Activated CD8-positive, alpha-beta T cell treated with anti-CD3 and anti-CD28 coated beads for 36 hours (primary cell): ENCODE measurements at regions not wholly inside any gene's neighbourhood (a gene's known extent, or its start where the extent isn't known, plus 50 kb on each side); places are given as distances from the start of the nearest gene placed in this dataset.

Experiments used
- ATAC-seq: fragments of 200-7000 bp; cut with Tn5 transposase; one replicate; pipeline ENCODE4 v1.10.0; 2021; ENCODE audit warnings: mild to moderate bottlenecking, moderate library complexity
- CTCF ChIA-PET: fragments of 350-600 bp; sonication (Branson Sonifier 250); formaldehyde crosslinking; loops from one replicate; lab custom pipeline; 2021; ENCODE audit warnings: antibody characterized with exemption; lab: Charles Lee
- POLR2A ChIA-PET: fragments of 350-600 bp; sonication (Branson Sonifier 250); formaldehyde crosslinking; loops from one replicate; lab custom pipeline; 2021; ENCODE audit warnings: antibody characterized with exemption; lab: Charles Lee
- DNase-seq: peaks from one replicate; pipeline ENCODE4 v3.0.0-alpha.2; 2020
- H3K27ac Mint-ChIP-seq: one replicate; pipeline ENCODE4 v1.8.0; 2021; ENCODE audit warnings: mild to moderate bottlenecking, mixed read lengths
- H3K27me3 Mint-ChIP-seq: one replicate; pipeline ENCODE4 v1.8.0; 2021; ENCODE audit warnings: mixed read lengths
- H3K36me3 Mint-ChIP-seq: one replicate; pipeline ENCODE4 v1.8.0; 2021; ENCODE audit warnings: low read depth, mixed read lengths
- H3K4me1 Mint-ChIP-seq: one replicate; pipeline ENCODE4 v1.8.0; 2021; ENCODE audit warnings: low read depth, mixed read lengths
- H3K4me3 Mint-ChIP-seq: one replicate; pipeline ENCODE4 v1.8.0; 2021; ENCODE audit warnings: mild to moderate bottlenecking, moderate library complexity, mixed read lengths
- H3K9me3 Mint-ChIP-seq: one replicate; pipeline ENCODE4 v1.8.0; 2021; ENCODE audit warnings: mixed read lengths
- intact Hi-C: fragments of 100-400 bp; cut with micrococcal nuclease; formaldehyde crosslinking; loops from one replicate; pipeline ENCODE4 v1.10.0; 2022
- TF ChIP-seq, protein P1 (sequence below): fragments of 200-600 bp; IDR thresholded peaks from one replicate; pipeline ENCODE4 v1.8.0; 2022; ENCODE audit warnings: antibody characterized with exemption, mild to moderate bottlenecking

DNA sequence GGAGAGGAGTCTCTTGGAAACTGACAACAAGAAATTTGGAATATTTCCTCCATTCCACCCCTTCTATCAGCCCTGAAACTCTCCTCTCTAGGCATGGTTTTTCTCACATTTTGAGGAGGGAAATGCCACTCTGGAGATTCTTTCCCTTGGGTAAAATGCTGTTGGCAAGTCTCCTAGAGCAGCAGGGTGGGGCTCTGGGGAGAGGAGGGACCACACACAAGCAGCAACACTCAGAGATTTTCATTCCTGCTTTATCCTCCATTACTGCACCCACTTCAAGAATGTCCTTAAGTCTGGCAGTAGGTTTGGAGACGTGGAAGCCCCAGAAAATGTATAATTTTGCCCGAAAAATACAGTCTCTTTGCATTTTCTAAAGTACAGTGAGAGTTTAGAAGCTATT, 130.8 kb upstream of the FLRT2 start:
- Mint-ChIP-seq H3K4me1 (no peaks in the 10 kb centered on the region), H3K4me3 (no peak overlapping the region), H3K36me3 (no peaks in the 10 kb centered on the region), H3K9me3 (no peaks in the 10 kb centered on the region), H3K27ac (no peak overlapping the region), H3K27me3 (no peaks in the 10 kb centered on the region)
- ATAC-seq (no peak), DNase-seq (no peak)
- intact Hi-C loops: no loop called here
- ChIA-PET CTCF (no interaction called here), POLR2A (no interaction called here)
- TF ChIP-seq, protein P1, sequence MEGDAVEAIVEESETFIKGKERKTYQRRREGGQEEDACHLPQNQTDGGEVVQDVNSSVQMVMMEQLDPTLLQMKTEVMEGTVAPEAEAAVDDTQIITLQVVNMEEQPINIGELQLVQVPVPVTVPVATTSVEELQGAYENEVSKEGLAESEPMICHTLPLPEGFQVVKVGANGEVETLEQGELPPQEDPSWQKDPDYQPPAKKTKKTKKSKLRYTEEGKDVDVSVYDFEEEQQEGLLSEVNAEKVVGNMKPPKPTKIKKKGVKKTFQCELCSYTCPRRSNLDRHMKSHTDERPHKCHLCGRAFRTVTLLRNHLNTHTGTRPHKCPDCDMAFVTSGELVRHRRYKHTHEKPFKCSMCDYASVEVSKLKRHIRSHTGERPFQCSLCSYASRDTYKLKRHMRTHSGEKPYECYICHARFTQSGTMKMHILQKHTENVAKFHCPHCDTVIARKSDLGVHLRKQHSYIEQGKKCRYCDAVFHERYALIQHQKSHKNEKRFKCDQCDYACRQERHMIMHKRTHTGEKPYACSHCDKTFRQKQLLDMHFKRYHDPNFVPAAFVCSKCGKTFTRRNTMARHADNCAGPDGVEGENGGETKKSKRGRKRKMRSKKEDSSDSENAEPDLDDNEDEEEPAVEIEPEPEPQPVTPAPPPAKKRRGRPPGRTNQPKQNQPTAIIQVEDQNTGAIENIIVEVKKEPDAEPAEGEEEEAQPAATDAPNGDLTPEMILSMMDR: no peak

DNA sequence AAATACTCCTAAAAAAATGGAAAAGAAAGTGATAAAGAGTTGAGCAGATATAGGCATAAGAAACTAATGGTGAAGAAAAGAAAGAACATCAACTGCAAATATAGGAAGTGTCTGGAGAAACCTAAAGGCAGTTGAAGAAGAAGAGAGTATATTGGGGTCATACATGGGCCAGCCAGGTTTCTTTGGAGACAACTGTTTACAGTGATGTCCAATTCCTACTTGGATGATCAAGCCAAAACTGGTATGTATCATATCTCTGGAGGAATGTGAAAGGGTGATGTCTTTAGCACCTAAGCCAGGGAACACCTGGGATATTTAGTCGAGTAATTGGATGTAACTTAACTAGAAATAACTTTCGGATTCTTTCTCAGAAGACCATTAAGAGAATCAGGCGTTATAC, 129.3 kb upstream of the FLRT2 start:
- DNase-seq: no peak
- TF ChIP-seq, protein P1: no peak
- intact Hi-C loops: no loop called here
- H3K27ac Mint-ChIP-seq: no peak overlapping the region
- no peaks in the 10 kb centered on the region for H3K9me3 Mint-ChIP-seq
- no peak overlapping the region for H3K4me3 Mint-ChIP-seq
- no peaks in the 10 kb centered on the region for H3K36me3 Mint-ChIP-seq
- ATAC-seq: no peak
- POLR2A ChIA-PET: no interaction called here
- CTCF ChIA-PET: no interaction called here
- no peaks in the 10 kb centered on the region for H3K4me1 Mint-ChIP-seq
- no peaks in the 10 kb centered on the region for H3K27me3 Mint-ChIP-seq

DNA sequence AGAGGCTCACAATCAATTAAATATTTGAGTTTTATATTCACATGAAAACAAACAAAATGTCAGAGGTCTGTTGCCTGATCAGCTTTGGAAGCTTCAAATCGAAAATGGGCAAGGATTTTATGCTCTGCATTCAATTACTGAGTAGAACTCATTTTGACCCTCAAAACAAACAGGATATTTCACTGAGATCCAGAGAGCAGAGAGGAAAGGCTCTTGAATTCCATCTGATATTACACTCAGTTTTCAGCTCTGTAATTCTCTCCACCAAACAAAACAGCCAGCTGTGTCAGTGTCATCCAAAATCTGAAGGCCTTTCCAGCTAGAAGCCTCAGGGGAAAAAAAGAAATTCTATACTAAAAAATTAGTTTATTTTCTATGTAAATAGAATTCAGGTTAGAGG, 128.6 kb upstream of the FLRT2 start:
- Mint-ChIP-seq H3K27ac (no peak overlapping the region), H3K9me3 (no peaks in the 10 kb centered on the region), H3K36me3 (no peaks in the 10 kb centered on the region), H3K4me1 (no peaks in the 10 kb centered on the region), H3K4me3 (no peak overlapping the region), H3K27me3 (no peaks in the 10 kb centered on the region)
- TF ChIP-seq, protein P1: no peak
- DNase-seq (no peak), ATAC-seq (no peak)
- ChIA-PET CTCF (no interaction called here), POLR2A (no interaction called here)
- intact Hi-C loops: no loop called here

DNA sequence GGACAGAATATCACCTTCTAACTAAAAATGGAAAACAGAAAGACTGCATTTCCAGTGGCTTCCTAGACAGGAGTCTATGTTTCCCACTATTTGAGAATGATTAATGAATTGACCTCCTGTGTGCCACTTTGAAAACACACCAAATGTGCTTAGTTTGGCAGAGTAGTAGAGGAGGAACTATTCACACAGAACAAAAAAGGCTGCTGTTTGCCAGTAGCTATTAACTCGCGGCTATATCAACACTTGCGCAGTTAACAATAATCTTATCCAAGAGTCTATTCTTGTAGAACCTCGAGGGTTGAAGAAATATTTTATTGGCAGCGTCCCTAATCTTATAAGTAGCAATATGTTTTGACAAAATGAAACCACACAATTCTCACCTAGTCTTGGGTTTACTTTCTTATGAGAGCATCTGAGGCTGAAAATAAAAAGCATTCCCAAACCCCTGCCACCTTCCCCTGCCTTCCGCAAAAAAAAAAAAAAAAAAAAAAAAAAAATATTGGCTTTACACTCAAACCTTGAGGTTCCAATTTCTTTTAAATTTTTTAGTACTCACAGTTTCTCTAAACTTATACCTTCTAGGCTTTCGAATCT, 127.3 kb upstream of the FLRT2 start:
- POLR2A ChIA-PET: no interaction called here
- ATAC-seq: no peak

DNA sequence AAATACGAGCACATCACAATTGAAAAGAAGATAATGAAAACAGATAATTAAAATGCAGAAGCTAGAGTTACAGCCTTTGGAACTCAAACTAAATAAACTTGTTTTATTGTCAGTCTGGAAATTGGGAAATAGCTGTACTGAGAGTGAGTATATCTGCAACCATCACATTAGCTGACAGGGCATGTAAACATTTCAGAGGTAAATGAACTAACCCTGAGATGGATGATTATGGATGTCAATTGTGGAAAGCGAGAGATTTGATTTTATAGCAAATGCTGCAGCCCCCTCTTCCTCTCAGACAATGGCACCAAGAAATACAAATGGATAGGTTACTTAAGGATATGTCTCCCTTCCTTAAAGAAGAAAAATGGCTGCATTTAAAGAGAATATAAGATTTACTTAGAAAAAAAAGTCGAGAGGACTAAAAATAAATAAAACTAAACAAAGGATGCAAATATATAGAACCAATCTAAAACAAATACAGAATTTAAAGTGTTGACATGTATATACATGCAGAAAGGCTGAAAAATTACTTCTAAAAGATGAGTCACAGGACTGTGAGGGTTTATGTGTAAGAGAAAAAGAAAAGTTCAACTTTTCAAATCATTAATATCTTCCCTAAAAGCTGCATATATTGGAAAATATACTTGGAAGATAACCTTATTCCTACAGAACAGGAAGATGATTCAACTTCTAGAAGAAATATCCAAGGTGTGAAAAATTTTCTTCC, 120.3 kb upstream of the FLRT2 start:
- Mint-ChIP-seq H3K27ac (no peak overlapping the region), H3K27me3 (no peaks in the 10 kb centered on the region), H3K4me1 (no peaks in the 10 kb centered on the region), H3K4me3 (no peak overlapping the region), H3K9me3 (peaks cover 2% of the 10 kb centered on the region), H3K36me3 (no peaks in the 10 kb centered on the region)
- TF ChIP-seq, protein P1: no peak
- ChIA-PET CTCF (no interaction called here), POLR2A (no interaction called here)
- DNase-seq (no peak), ATAC-seq (no peak)
- intact Hi-C loops: no loop called here

More for the DNA sequence above, 127.3 kb upstream of the FLRT2 start:
- Mint-ChIP-seq H3K4me3 (no peak overlapping the region), H3K27ac (no peak overlapping the region), H3K4me1 (no peaks in the 10 kb centered on the region), H3K27me3 (no peaks in the 10 kb centered on the region), H3K36me3 (no peaks in the 10 kb centered on the region), H3K9me3 (no peaks in the 10 kb centered on the region)
- no peak for DNase-seq
- TF ChIP-seq, protein P1: no peak
- intact Hi-C loops: no loop called here
- CTCF ChIA-PET: no interaction called here
